H1 (cell line): ENCODE measurements at regions not wholly inside any gene's neighbourhood (a gene's known extent, or its start where the extent isn't known, plus 50 kb on each side); places are given as distances from the start of the nearest gene placed in this dataset.

ENCODE experiments used
- HDAC6 ChIP-seq: IDR thresholded peaks from one replicate; pipeline ENCODE4 v1.7.1; 2012; ENCODE audit warnings: low read depth, mild to moderate bottlenecking, inconsistent platforms, low read length, moderate library complexity
- TAF1 ChIP-seq: IDR thresholded peaks from 2 replicates; pipeline ENCODE4 v1.6.1; 2011; ENCODE audit warnings: mild to moderate bottlenecking, low read depth, low read length
- TF ChIP-seq, protein P1 (sequence below), 3 experiments: IDR thresholded peaks; 1 replicate in 2 of 3; 2 replicates in 1 of 3; pipeline versions ENCODE4 v1.5.1 to v1.6.1; 2011; ENCODE audit warnings: low read length in 3 of 3, mild to moderate bottlenecking in 3 of 3, inconsistent platforms in 2 of 3, low read depth in 1 of 3, moderate library complexity in 1 of 3; ENCODE audit not compliant: insufficient read depth in 1 of 3; ENCODE audit errors: control extremely low read depth in 1 of 3

DNA sequence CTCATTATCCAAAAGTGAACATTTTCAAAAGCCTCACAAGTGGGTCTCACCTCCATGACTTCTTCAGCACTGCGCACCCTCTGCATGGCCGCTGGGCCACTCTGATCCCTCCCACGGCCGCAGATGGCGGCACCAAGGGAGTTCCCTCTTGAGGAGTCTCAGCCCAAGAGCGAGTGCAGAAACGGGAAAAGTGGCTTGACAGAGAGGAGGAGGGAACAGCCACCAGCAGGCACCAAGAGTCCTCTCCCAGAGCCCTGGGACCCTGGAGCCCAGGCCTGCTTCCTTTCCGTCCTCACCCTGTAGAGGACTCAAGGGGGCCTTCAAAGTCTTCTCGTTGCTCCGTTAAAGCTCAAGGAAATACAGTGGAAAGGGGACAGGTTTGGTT, 230.2 kb upstream of the DIO3 start (continued):
- TF ChIP-seq, protein P1, sequence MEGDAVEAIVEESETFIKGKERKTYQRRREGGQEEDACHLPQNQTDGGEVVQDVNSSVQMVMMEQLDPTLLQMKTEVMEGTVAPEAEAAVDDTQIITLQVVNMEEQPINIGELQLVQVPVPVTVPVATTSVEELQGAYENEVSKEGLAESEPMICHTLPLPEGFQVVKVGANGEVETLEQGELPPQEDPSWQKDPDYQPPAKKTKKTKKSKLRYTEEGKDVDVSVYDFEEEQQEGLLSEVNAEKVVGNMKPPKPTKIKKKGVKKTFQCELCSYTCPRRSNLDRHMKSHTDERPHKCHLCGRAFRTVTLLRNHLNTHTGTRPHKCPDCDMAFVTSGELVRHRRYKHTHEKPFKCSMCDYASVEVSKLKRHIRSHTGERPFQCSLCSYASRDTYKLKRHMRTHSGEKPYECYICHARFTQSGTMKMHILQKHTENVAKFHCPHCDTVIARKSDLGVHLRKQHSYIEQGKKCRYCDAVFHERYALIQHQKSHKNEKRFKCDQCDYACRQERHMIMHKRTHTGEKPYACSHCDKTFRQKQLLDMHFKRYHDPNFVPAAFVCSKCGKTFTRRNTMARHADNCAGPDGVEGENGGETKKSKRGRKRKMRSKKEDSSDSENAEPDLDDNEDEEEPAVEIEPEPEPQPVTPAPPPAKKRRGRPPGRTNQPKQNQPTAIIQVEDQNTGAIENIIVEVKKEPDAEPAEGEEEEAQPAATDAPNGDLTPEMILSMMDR (IDR thresholded peaks at IDR 0.05; ENCODE audit: control extremely low read depth in 1 of 3, insufficient read depth in 1 of 3, low read depth in 1 of 3, low read length in 3 of 3), result no peak
- TF ChIP-seq HDAC6 (no peak), TAF1 (no peak)
- TF ChIP-seq, all 59 proteins: peak for 0
